AG10803 (cell line): ENCODE measurements at regions not wholly inside any gene's neighbourhood (a gene's known extent, or its start where the extent isn't known, plus 50 kb on each side); places are given as distances from the start of the nearest gene placed in this dataset.

ENCODE experiments used
- DNase-seq: peaks from one replicate; pipeline ENCODE4 v3.0.0; 2010; ENCODE audit warnings: low read depth
- H3K4me3 ChIP-seq: 2 replicates; pipeline ENCODE4 v1.5.1; 2011; ENCODE audit warnings: mild to moderate bottlenecking, low read length, control low read depth
- CTCF ChIP-seq: conservative IDR thresholded peaks from 2 replicates; pipeline ENCODE4 v1.5.1; 2011; ENCODE audit warnings: mild to moderate bottlenecking, low read length, control low read depth, inconsistent platforms

- TF ChIP-seq CTCF, result no peak
- no peak overlapping the region for H3K4me3 ChIP-seq
- peak; percentile 89 for DNase-seq
Observed at GRCh38 chr2:40716879-40717278, 265.0 kb upstream of the SLC8A1 start.

GRCh38 chr2:40719414-40719813 lies 267.5 kb upstream of the SLC8A1 start:
- TF ChIP-seq CTCF, result no peak
- DNase-seq, result peak; percentile 22
- H3K4me3 ChIP-seq, result no peak overlapping the region

GRCh38 chr2:40721595-40721994 lies 269.7 kb upstream of the SLC8A1 start:
- TF ChIP-seq CTCF, result no peak
- peak; percentile 51 for DNase-seq
- H3K4me3 ChIP-seq, result no peak overlapping the region

GRCh38 chr2:40723194-40723593 lies 271.3 kb upstream of the SLC8A1 start:
- TF ChIP-seq CTCF, result no peak
- H3K4me3 ChIP-seq, result no peak overlapping the region
- no peak for DNase-seq

- TF ChIP-seq CTCF, result no peak
- DNase-seq, result no peak
Observed at GRCh38 chr2:40725040-40725439, 273.1 kb upstream of the SLC8A1 start.

GRCh38 chr2:40725950-40726349 lies 274.1 kb upstream of the SLC8A1 start:
- H3K4me3 ChIP-seq, result no peak overlapping the region
- DNase-seq, result no peak
- no peak for TF ChIP-seq CTCF

More at GRCh38 chr2:40725040-40725439, 273.1 kb upstream of the SLC8A1 start:
- H3K4me3 ChIP-seq, result no peak overlapping the region

- H3K4me3 ChIP-seq, result no peak overlapping the region
- TF ChIP-seq CTCF, result no peak
- DNase-seq, result peak; percentile 82
Observed at GRCh38 chr2:40734797-40735196, 282.9 kb upstream of the SLC8A1 start.
